ENCODE measurements at regions not wholly inside any gene's neighbourhood (a gene's known extent, or its start where the extent isn't known, plus 50 kb on each side); places are given as distances from the start of the nearest gene placed in this dataset.
A peak's percentile ranks its signal among the peaks of the same experiment; 100 is the strongest.
"Not testable (repeated sequence)": the region's sequence is repeated elsewhere in the genome, so short reads cannot be mapped to it uniquely, and the experiment has no call there.

- DNase-seq (ENCODE audit: low spot score): peak; percentile 52
Observed at GRCh38 chr6:18595774-18596530, 208.8 kb downstream of the RNF144B start.

- no peak for DNase-seq (ENCODE audit: low spot score)
Observed at GRCh38 chr6:18596531-18596835, 209.3 kb downstream of the RNF144B start.

GRCh38 chr6:18598551-18599264, 211.6 kb downstream of the RNF144B start:
- no peak for DNase-seq (ENCODE audit: low spot score)

- DNase-seq (ENCODE audit: low spot score): no peak
Observed at GRCh38 chr6:18600255-18600654, 213.1 kb downstream of the RNF144B start.

GRCh38 chr6:18601516-18602020, 214.4 kb downstream of the RNF144B start:
- no peak for DNase-seq (ENCODE audit: low spot score)

- DNase-seq (ENCODE audit: low spot score): no peak
Observed at GRCh38 chr6:18602931-18603330, 215.8 kb downstream of the RNF144B start.

- no peak for DNase-seq (ENCODE audit: low spot score)
Observed at GRCh38 chr6:18603361-18603760, 216.2 kb downstream of the RNF144B start.

GRCh38 chr6:18605841-18606240, 218.7 kb downstream of the RNF144B start:
- DNase-seq (ENCODE audit: low spot score): no peak

- no peak for DNase-seq (ENCODE audit: low spot score)
Observed at GRCh38 chr6:18609715-18610114, 222.6 kb downstream of the RNF144B start.

- no peak for DNase-seq (ENCODE audit: low spot score)
Observed at GRCh38 chr6:18613319-18613925, 226.3 kb downstream of the RNF144B start.

- DNase-seq (ENCODE audit: low spot score): no peak
Observed at GRCh38 chr6:18629571-18629970, 242.4 kb downstream of the RNF144B start.

GRCh38 chr6:18632670-18633410, 245.7 kb downstream of the RNF144B start:
- DNase-seq (ENCODE audit: low spot score): no peak

- no peak for DNase-seq (ENCODE audit: low spot score)
Observed at GRCh38 chr6:18634912-18635311, 247.8 kb downstream of the RNF144B start.

GRCh38 chr6:18640134-18640533, 253.0 kb downstream of the RNF144B start:
- DNase-seq (ENCODE audit: low spot score): no peak

GRCh38 chr6:18640754-18641153, 253.6 kb downstream of the RNF144B start:
- no peak for DNase-seq (ENCODE audit: low spot score)

- DNase-seq (ENCODE audit: low spot score): no peak
Observed at GRCh38 chr6:18654821-18655220, 267.7 kb downstream of the RNF144B start.

- DNase-seq (ENCODE audit: low spot score): no peak
Observed at GRCh38 chr6:18656506-18656905, 269.4 kb downstream of the RNF144B start.

- not testable (repeated sequence) for DNase-seq (ENCODE audit: low spot score)
Observed at GRCh38 chr6:18659994-18660393, 272.8 kb downstream of the RNF144B start.

GRCh38 chr6:18663011-18663410, 275.9 kb downstream of the RNF144B start:
- DNase-seq (ENCODE audit: low spot score): no peak

- no peak for DNase-seq (ENCODE audit: low spot score)
Observed at GRCh38 chr6:18664401-18664800, 277.3 kb downstream of the RNF144B start.

- no peak for DNase-seq (ENCODE audit: low spot score)
Observed at GRCh38 chr6:18667612-18668011, 280.5 kb downstream of the RNF144B start.

GRCh38 chr6:18668994-18669393, 281.8 kb downstream of the RNF144B start:
- DNase-seq (ENCODE audit: low spot score): no peak
